ENCODE measurements at regions not wholly inside any gene's neighbourhood (a gene's known extent, or its start where the extent isn't known, plus 50 kb on each side); places are given as distances from the start of the nearest gene placed in this dataset.
"Not testable (repeated sequence)": the region's sequence is repeated elsewhere in the genome, so short reads cannot be mapped to it uniquely, and the experiment has no call there.

DNA sequence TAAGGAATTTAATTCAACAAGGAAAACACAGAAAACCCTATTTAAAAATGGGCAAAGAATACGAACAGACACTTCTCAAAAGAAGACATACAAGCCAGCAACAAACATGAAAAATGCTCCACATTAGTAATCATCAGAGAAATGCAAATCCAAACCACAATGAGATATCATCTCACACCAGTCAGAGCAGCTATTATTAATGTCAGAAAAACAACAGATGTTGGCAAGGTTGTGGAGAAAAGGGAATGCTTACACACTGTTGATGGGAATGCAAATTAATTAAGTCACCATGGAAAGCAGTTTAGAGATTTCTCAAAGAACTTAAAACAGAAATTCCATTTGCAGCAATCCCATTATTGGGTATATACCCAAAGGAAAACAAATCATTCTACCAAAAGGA, 55.2 kb downstream of the GCC1 start:
- DNase-seq, result no peak

- DNase-seq, result no peak
Observed at GRCh38 chr7:127527561-127527960, 57.8 kb downstream of the GCC1 start.

DNA sequence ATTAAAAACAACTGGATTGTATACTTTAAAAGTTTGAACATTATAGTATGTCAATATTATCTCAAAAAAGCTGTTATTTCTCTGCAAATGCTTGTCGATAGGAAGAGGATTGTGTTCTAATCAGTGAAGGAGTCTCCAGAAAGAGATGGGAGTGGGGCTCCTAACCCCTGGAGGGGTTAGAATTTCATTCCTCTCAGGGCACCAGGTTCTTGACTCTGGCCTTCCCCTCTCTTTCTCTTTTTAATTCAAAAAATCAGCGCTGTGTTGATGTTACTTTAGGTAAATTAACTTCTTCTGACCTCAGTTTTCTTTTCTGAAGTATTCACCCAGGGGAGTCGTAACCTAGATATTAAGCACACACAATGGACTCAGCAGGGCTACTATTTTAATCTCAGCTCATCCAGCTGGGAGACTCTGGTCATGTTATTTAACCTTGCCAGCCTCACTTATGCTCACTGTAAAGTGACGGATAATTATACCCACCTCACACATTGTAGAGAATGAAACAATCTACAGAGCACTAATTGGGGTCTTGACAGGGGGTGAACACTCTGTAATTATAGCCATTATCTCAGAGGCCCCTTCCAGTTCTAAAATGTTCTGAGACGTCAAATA, 59.4 kb downstream of the GCC1 start:
- DNase-seq, result no peak

DNA sequence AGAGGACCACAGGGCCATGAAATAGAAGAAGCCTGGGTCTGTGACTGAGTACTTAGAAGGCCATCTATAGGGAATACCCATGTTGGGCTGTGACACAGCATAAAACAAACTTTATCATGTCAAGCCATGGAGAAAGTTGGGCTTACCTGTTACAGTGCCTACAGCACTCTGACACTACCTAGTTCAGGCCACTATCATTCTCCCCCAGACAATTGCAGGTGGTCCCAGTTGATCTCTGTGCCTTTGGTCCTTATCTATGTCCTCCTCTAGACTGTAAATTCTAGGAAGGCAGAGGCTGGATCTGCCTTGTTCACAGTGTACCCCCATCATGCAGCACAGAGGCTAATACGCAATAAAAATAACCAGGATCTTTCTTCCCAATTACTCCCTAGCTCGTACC, 69.1 kb downstream of the GCC1 start:
- DNase-seq, result no peak

DNA sequence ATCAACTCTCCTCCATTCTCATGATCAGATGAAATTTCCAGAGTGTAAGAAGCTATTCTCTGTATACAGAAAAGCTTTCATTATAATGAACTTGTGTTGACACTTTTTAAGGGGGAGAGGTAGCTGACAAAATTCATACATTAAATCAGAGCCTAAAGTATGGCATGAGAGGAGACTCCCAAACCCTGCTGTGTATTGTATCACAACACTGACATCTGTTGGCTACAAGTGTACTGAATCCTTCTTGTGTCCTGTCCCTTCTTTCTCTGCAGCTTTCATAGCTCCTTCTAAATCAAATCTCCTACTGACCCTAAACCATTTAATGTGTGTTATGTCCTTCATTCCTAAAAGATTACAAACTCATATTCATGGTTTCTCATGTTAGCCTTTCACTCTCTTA, 70.9 kb downstream of the GCC1 start:
- peak in 1 of 2 donors; percentile 4 for DNase-seq

DNA sequence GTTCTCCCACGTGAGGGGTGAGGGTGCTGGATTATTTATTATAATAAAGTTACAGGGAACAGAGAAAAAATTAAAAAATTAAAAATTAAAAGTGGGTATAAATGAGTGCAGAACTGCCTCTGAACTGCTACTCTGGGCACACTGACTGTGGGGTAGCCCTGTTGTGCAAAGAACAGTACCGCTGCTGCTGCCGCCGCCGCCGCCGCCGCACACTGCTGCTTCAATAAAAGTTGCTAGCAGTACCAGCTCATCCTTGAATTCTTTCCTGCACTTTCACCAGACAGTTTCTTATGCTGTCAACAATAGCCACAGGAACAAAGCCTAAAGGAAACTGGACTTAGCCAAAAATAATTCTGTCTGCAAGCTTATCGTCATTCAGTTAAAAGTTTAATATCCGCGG, 72.1 kb downstream of the GCC1 start:
- DNase-seq, result no peak

GRCh38 chr7:127512663-127513062, 72.7 kb downstream of the GCC1 start:
- no peak for DNase-seq

DNA sequence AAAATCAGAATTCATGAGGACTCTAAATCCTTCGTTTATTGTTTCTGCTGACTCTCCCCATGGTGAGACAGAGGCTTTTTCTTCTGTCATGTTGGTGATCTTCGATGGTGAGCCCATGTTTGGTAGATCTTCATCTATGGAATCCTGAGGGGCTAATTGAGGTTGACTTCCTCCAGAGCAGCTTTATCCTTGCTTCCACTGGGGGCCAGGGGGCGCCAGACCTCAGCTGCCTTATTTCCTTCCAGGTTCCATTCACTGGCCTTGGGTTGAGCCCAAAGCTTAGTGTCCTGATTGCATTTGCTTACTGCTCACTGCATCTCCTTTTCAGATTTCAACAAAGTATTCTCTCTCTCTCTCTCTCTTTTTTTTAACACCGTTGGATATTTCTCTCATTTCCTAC, 80.7 kb downstream of the GCC1 start:
- DNase-seq, result peak in 1 of 2 donors; percentile 12

GRCh38 chr7:127501817-127502216, 83.6 kb downstream of the GCC1 start:
- DNase-seq, result no peak

- no peak for DNase-seq
Observed at GRCh38 chr7:127487381-127487780, 94.9 kb upstream of the ZNF800 start.

DNA sequence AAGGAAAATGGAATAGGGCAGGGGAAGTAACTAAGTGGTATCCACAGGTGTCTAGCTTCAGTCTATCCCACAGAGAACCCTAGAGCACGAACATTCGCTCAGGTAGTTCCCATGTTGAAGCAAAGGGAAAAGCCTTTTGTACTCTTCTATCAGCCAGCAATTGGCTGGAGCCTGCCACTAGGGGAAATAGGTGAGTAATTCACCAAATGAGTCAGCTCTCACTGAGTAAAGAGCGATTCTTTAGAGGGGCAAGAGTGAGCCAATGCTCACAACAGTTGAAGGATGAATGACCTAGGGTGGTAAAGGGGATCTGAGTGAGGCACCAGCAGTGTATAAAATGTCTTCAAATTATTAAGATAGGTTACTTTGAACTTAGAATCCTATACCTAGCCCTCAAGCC, 94.1 kb upstream of the ZNF800 start:
- DNase-seq, result no peak

- no peak for DNase-seq
Observed at GRCh38 chr7:127485482-127485881, 93.0 kb upstream of the ZNF800 start.

DNA sequence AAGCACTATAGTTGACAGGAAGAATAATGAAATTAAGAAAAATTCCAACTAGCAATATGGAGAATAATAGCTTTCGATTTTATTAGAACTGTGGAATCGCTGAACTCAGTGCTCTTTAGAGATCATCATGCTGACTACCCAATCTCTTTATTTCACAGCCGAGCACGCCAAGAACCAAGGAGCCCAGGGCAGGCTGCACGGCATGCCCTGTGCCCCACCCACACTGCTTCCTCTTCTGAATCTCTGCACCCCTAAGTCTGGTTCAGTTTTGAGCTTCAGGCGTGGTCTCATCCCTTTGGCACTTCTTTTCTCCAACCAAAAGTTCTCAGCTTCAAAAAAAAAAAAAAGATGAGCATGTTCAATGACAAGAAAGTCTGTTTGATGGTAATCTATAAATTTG, 92.4 kb upstream of the ZNF800 start:
- DNase-seq, result no peak

DNA sequence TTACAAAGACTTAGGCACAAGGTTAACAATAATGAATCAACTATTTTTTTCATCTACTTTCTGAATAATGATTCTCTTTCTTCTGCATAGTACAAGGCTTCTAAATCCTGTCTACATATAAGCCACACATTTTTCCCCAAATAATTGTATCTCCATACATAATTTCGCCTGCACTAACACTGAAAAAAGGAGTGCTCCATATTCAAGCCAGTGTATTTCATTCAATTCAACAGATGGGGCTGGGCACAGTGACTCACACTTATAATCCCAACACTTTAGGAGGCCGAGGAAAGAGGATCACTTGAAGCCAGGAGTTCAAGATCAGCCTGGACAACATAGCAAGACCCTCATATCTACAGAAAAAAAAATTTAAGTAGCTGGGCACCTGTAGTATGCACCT, 86.0 kb upstream of the ZNF800 start:
- no peak for DNase-seq

DNA sequence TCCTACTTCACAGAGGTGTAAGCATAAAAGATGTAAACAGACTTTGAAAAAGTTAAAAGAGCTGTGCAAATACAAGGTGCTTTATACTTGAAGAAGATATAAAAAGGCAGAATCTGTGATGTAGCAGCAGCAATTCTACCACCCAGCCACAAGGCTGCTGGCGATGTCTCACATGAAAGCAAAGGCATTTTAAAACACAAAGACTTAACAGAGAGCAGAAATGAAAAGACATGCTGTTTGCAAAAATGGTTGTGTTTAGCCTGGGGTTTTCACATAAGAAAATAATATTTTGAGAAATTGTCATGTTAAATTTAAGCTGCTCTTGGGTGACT, 85.5 kb upstream of the ZNF800 start:
- no peak for DNase-seq

GRCh38 chr7:127477295-127478023, 85.0 kb upstream of the ZNF800 start:
- no peak for DNase-seq

DNA sequence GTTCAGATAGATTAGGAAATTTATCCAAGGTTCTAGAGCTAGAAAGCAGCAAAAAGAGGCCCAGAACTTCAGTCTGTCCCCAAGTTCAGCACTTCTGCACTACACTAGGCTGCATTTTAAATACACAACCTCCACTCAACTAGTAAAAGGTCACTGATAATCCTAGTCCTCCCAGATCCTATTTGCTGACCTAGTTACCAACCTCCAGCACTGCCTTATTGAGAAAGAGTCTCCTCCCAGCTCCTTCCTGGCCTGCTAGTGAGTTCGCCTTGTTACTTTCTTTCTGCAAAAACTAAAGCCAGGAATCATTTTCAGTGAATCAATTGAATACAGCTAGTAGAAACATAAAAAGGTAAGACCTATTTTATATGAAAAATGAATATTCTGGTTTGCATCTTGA, 84.1 kb upstream of the ZNF800 start:
- DNase-seq, result no peak

DNA sequence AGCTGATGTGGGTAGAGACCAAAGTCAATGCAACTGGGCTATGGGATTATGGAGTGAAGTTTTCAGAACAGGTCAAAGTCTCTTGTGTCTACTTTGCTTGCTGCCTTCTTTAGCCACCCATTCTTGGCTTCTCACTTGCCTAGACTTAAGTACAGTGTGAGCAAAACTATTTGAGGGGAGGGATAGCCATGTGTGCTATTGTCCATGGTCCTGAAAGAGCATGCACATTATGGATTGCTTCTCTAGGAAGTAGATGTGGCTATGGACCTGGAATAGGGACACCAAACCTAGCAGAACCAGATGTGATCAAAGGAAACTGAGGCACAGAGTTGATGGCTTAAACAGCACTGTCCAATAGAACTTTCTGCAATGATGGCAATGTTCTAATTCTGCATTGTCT, 81.9 kb upstream of the ZNF800 start:
- DNase-seq, result no peak

GRCh38 chr7:127473409-127473808, 80.9 kb upstream of the ZNF800 start:
- no peak for DNase-seq

DNA sequence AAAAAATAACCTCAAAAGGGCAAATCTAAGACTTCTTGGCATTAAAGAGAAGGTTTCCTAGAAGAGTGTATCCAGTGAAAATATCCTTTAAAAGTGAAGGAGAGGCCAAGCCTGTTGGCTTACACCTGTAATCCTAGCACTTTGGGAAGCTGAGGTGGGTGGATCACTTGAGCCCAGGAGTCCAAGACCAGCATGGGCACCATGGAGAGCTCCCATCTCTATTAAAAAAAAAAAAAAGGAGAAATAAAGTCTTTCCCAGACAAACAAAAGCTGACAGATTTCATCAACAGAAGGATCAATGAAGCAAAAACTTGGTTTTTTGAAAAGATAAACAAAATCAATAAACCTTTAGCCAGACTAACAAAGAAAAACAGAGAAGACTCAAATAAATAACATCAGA, 67.6 kb upstream of the ZNF800 start:
- DNase-seq, result no peak

GRCh38 chr7:127451258-127451657, 58.8 kb upstream of the ZNF800 start:
- DNase-seq, result not testable (repeated sequence)

DNA sequence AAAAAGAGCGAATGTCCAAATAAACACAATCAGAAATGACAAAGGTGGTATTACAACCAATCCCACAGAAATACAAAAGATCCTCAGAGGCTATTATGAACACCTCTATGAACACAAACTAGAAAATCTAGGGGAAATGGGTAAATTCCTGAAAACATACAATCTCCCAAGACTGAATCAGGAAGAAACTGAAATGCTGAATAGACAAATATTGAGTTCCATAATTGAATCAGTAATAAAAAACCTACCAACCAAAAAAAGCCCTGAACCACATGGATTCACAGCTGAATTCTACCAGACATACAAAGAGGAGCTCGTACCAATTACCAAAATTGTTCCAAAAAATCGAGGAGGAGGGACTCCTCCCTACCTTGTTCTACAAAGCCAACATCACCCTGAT, 56.1 kb upstream of the ZNF800 start:
- DNase-seq, result no peak

GRCh38 chr7:127447326-127447945, 54.9 kb upstream of the ZNF800 start:
- DNase-seq, result peak; percentile 42 to 55

DNA sequence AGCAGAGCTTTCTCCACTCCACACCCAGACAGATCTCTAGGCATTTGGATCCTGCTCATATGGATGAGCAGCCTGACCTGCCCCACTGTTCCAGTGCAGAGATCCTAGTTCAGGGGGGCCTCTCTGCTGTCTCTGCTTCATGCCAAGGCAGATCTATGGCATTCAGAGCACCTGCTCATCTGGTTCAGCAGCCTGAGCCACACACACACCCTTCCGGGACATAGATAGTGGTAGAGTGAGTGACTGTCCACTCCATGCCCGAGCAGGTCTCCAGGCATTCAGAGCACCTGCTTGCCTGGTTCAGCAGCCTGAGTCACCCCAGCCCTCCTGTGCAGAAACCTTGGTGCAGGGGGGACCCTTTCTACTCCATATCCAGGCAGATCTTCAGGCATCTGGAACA, 54.3 kb upstream of the ZNF800 start:
- no peak for DNase-seq
